RPMI8226 (cell line): ENCODE measurements at regions not wholly inside any gene's neighbourhood (a gene's known extent, or its start where the extent isn't known, plus 50 kb on each side); places are given as distances from the start of the nearest gene placed in this dataset.
A peak's percentile ranks its signal among the peaks of the same experiment; 100 is the strongest.

ENCODE experiments used
- DNase-seq: peaks from one replicate; pipeline ENCODE4 v3.0.0-alpha.2; 2015

GRCh38 chr4:104682311-104682710, 187.6 kb upstream of the CXXC4 start:
- no peak for DNase-seq

GRCh38 chr4:104693601-104694201, 199.0 kb upstream of the CXXC4 start:
- peak; percentile 26 for DNase-seq

DNA sequence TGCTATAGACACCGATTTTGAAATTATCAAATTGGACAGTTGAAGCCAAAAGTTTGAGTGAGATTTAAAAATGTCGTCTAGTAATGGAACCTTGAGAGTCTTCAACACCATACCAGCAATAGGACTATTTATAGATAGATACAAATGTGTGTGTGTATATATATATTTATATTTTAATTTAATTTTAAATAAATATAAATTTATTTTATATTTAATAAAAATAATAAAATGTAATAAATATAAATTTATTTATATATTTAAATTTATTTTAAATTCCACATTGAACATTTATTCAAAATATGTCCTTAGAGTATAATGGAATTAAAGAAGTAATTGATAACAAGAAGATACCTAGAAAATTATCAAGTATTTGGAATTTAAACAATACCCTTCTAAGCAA, 221.9 kb upstream of the CXXC4 start:
- DNase-seq: no peak

DNA sequence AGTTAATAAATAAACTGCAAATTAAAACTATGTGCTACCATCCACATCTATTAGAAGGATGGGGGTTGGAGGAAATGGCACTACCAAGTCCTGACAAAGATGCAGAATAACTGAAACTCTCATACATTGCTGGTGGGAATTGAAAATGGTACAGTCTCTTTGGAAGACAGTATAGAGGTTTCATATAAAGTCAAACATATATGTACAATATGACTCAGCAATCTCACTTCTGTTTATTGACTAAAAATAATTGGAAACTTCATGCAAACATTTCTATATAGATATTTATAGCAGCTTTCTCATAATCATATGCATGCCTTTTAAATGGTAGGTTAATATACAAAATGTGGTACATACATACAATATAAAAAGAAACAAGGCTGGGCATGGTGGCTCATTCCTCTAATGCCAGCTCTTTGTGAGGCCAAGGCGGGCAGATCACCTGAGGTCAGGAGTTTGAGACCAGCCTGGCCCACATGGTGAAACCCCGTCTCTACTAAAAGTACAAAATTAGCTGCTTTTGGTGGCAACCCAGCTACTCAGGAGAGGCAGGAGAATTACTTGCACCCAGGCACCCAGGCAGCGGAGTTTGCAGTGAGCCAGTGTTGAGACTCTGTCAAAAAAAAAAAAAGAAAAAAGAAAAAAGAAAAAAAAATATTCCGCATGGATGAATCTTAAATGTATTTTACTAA, 225.0 kb upstream of the CXXC4 start:
- no peak for DNase-seq

GRCh38 chr4:104722467-104722866, 227.8 kb upstream of the CXXC4 start:
- no peak for DNase-seq

GRCh38 chr4:104726002-104726401, 231.3 kb upstream of the CXXC4 start:
- no peak for DNase-seq

GRCh38 chr4:104727643-104728042, 232.9 kb upstream of the CXXC4 start:
- no peak for DNase-seq

DNA sequence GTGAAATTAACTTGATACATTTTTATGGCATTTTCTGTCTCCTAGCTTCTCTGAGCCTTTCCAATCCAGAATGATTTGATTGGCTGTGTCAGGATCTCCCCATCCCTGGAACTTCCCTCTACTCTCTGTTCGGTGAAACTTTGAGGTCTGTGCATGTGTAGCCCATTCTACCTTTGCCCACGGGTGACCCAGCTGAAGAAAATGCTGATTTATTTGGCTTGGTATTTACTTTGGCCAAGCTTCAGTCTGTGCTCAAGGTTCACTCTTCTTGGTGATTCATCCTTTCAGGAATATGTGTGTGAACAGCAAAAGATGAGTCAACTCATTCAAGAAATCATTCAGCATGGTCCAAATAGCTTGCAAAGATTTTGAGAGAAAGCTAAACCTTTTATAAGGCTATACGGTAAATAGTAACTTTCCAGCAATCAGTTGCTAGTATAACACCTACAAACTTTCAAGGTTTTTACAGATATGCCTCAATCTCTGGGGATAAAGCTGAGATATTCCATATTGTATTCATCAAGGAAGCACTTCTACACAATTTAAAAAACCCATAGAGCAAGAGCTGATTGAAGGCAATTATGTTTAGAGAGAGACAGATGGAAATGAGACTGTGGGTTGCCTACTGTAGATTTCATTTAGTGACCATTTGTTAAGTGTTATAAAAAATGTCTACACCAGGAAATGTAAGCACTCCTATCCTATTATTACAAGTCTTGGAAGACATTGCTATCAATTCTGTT, 233.9 kb upstream of the CXXC4 start:
- DNase-seq: no peak

GRCh38 chr4:104732766-104733165, 238.1 kb upstream of the CXXC4 start:
- no peak for DNase-seq

GRCh38 chr4:104735174-104735573, 240.5 kb upstream of the CXXC4 start:
- no peak for DNase-seq

DNA sequence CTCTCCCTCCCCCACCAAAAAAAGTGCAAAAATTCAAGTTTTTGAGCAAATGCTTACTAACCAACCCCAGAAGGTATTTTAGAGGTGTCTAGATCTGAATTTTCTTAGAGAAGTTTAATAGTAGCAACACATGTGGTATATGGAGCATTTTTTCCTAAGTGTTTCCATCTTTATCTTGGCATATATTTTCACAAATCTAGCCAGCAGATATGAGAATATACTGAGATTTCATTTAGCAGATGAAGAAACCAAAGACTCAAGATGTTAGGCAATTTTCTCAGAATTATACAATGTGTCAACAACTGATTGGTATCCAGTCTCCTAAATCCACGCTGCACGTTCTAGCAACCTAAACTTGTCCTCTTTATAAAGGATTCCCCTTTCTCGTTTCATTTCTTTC, 245.5 kb upstream of the CXXC4 start:
- no peak for DNase-seq

DNA sequence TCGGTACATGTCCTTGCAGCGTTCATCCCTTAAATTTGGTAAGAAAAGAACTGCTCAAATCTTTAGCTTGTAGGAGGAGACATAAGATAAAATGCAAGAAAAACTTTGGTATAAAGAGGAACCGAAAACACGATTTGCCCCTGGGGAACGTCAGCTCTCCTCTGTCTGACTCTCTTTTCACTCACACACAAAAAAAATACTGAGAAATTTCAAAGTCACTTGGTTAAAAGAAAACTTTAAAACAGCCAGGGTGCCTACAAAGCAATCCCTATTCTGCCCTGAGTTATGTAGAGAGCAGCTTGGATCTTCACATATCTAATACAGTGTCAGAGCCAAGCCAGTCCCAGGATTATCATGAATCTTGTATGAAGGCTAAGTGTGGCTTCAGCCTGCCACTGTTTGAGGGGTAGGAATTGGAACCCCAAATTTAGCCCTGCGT, 248.5 kb upstream of the CXXC4 start:
- DNase-seq: peak; percentile 46

DNA sequence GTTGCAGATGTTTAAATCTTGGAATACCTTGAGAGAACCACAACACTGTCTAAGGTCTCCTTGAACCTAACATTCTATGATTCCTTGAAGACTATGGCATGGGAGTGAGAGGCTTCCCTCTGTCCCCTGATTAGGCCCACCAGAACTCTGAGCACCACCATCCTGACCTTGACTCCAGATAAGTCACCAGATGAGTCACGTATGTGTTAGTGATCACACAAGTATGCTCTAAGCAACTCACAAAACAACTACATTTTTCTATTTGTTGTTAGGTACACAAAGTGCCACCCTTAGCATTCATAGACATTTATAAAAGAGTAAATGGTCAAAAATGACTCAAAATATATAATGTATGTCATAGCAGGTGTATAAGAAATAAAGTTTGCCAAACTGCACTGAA, 252.9 kb upstream of the CXXC4 start:
- DNase-seq: no peak

DNA sequence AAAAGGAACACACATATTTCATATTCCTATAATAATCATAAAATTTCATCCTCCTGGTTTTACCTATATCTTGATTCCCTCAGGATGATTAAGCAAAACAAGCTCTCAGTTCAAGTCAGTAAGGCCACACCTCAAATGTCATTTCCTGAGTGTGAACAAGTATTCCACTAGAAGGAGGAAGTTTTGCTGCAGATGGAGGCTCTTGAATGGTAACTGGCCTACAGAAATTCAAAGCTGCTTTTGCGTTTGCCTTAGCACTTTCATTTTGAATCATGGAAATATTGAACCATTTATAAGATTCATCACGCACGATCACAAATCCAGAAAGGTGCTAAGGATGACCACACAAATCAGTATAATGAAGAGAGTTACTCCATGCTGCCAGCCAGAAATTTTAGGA, 254.4 kb upstream of the CXXC4 start:
- peak; percentile 12 for DNase-seq

GRCh38 chr4:104750008-104750407, 255.3 kb upstream of the CXXC4 start:
- no peak for DNase-seq

GRCh38 chr4:104751468-104751867, 256.8 kb upstream of the CXXC4 start:
- no peak for DNase-seq

GRCh38 chr4:104752337-104752736, 257.6 kb upstream of the CXXC4 start:
- no peak for DNase-seq

- no peak for DNase-seq
Measured at GRCh38 chr4:104756837-104757236, 262.1 kb upstream of the CXXC4 start.

DNA sequence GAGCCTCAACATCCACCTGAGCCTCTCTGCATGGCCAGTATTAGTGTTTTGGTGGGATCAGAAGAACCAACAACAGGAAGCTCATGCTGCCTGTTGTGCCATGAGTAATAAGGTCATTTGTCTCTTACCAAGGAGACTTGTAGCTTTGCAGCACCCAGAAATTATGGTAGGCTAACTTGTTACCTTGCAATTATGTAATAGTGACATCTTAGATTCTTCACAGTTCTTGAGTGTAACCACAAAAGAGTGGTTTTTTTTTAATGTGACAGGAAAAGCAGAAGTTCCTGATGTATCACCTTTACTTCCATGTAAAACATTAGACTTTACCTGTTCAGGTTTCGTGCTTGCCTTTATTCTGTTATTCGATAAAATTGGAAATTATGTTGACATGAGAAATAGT, 263.9 kb upstream of the CXXC4 start:
- DNase-seq: no peak

DNA sequence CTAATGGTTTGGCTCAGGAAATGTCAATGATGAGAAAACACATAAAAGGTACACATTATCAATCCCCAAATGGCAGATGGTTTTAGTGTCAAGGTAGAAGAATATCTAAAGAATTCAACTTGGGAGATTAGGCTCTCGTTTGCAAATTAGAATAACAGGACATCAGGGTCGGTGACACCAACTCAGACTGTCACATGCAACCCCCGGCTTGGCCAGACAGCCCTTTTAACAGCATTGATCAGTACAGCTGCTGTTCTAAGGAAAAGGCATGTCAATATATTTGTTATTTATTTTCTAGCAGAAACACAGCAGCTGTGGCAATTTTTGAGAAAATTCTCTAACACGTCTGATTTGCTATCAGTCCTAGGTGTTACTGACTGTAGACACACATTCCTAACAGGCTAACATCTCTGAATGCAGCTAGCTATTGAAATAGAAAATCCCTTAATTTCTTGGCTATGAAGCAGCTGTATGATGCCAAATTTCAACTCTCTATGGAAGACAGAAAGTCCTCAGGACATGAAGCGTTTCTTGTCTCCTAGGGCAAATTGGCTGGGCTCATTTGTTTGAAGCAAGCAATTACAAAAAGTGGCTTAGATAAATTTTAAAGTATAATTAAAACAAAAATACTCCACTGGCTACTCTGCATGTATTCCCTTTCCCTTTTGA, 269.0 kb upstream of the CXXC4 start:
- DNase-seq: no peak

GRCh38 chr4:104766676-104767075, 272.0 kb upstream of the CXXC4 start:
- DNase-seq: no peak

- no peak for DNase-seq
Measured at GRCh38 chr4:104772849-104773248, 278.2 kb upstream of the CXXC4 start.

GRCh38 chr4:104795264-104795939, 300.7 kb upstream of the CXXC4 start:
- DNase-seq: no peak
